MCF 10A (cell line): ENCODE measurements at regions not wholly inside any gene's neighbourhood (a gene's known extent, or its start where the extent isn't known, plus 50 kb on each side); places are given as distances from the start of the nearest gene placed in this dataset.

Experiments used
- BruUV-seq: library from RNA; stranded (reverse); fragments of 400-500 nt; replicated peaks from 2 replicates; lab custom pipeline; 2021; lab: Mats Ljungman, UMichigan
- CTCF ChIA-PET: fragments of 300-600 bp; sonication (Branson Sonifier 250); formaldehyde crosslinking; extraction: SDS; loops from one replicate; lab custom pipeline; 2021; ENCODE audit warnings: antibody characterized with exemption, inconsistent platforms; lab: Yijun Ruan, JAX
- POLR2A ChIA-PET: fragments of 300-600, 350-650 bp; sonication (Branson Sonifier 250); formaldehyde crosslinking; extraction: SDS; loops from one replicate; lab custom pipeline; 2020; ENCODE audit warnings: antibody characterized with exemption, inconsistent platforms; lab: Yijun Ruan, JAX
- DNase-seq: peaks from one replicate; pipeline ENCODE4 v3.0.0-alpha.2; 2018; ENCODE audit not compliant: unreplicated experiment
- H3K27ac Mint-ChIP-seq: one replicate; pipeline ENCODE4 v1.8.0; 2022; ENCODE audit warnings: mild to moderate bottlenecking, low read depth, mixed read lengths; ENCODE audit not compliant: unreplicated experiment
- H3K27me3 Mint-ChIP-seq: one replicate; pipeline ENCODE4 v1.8.0; 2022; ENCODE audit warnings: mixed read lengths; ENCODE audit not compliant: insufficient read depth, unreplicated experiment
- H3K36me3 Mint-ChIP-seq: one replicate; pipeline ENCODE4 v1.8.0; 2022; ENCODE audit warnings: mild to moderate bottlenecking, moderate library complexity, mixed read lengths; ENCODE audit not compliant: insufficient read depth, unreplicated experiment
- H3K4me1 Mint-ChIP-seq: one replicate; pipeline ENCODE4 v1.8.0; 2022; ENCODE audit warnings: mixed read lengths; ENCODE audit not compliant: insufficient read depth, unreplicated experiment
- H3K4me3 Mint-ChIP-seq: one replicate; pipeline ENCODE4 v1.8.0; 2022; ENCODE audit warnings: mild to moderate bottlenecking, moderate library complexity, mixed read lengths; ENCODE audit not compliant: unreplicated experiment
- H3K9me3 Mint-ChIP-seq: one replicate; pipeline ENCODE4 v1.8.0; 2022; ENCODE audit warnings: mixed read lengths; ENCODE audit not compliant: unreplicated experiment
- CTCF ChIP-seq: fragments of 200-600 bp; IDR thresholded peaks from one replicate; pipeline ENCODE4 v1.8.0; 2022; ENCODE audit warnings: antibody characterized with exemption, mild to moderate bottlenecking; ENCODE audit not compliant: unreplicated experiment
- intact Hi-C: fragments of 100-400 bp; cut with micrococcal nuclease; formaldehyde crosslinking; loops from 2 replicates; pipeline ENCODE4 v1.14.1; 2022

- no peak for TF ChIP-seq CTCF
- Mint-ChIP-seq H3K9me3 (no peaks in the 10 kb centered on the region), H3K27ac (no peak overlapping the region), H3K36me3 (peaks cover 5% of the 10 kb centered on the region), H3K27me3 (peaks cover 15% of the 10 kb centered on the region), H3K4me3 (no peak overlapping the region), H3K4me1 (peaks cover 6% of the 10 kb centered on the region)
- ChIA-PET CTCF (interaction anchor here (0.6 kb wide), 1 partner anchor 56 kb away, joined by 4 read pairs; no protein-coding TSS in a partner anchor), POLR2A (no interaction called here)
- intact Hi-C loops: no loop called here
- no peak for DNase-seq
- no TSS peak for BruUV-seq
Observed at GRCh38 chr6:169903122-169903521, 151.7 kb downstream of the ERMARD start.

DNA sequence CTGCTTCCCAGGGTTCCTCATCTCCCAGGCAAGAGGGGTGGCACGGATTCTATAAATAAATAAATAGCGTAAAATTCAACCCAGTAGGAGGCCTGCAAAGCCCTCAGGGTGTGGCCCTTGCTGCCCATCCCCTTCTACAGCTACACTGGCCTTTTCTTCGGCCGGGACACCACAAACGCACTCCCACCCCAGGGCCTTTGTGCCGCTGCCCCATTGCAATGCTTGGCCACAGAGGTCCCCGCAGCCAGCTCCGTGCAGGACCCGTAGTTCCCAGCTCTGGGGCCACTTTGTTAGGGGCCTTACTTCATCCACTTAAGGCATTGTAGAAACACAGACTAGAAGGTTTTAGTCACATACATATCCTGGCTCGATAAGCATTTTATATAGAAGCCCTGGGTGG lies 151.2 kb downstream of the ERMARD start:
- TF ChIP-seq CTCF: no peak
- Mint-ChIP-seq H3K27me3 (peaks cover 10% of the 10 kb centered on the region), H3K36me3 (peaks cover 8% of the 10 kb centered on the region), H3K27ac (no peak overlapping the region), H3K4me3 (no peak overlapping the region), H3K9me3 (no peaks in the 10 kb centered on the region), H3K4me1 (peaks cover 6% of the 10 kb centered on the region)
- no TSS peak for BruUV-seq
- ChIA-PET CTCF (no interaction called here), POLR2A (no interaction called here)
- intact Hi-C loops: no loop called here
- DNase-seq: no peak

GRCh38 chr6:169902070-169902469 lies 150.6 kb downstream of the ERMARD start:
- peaks cover 5% of the 10 kb centered on the region for H3K27me3 Mint-ChIP-seq
- no peak overlapping the region for H3K27ac Mint-ChIP-seq
- ChIA-PET POLR2A (no interaction called here), CTCF (no interaction called here)
- H3K36me3 Mint-ChIP-seq: peaks cover 5% of the 10 kb centered on the region
- intact Hi-C loops: no loop called here
- no peaks in the 10 kb centered on the region for H3K9me3 Mint-ChIP-seq
- no peak for DNase-seq
- BruUV-seq: no TSS peak
- no peak for TF ChIP-seq CTCF
- H3K4me1 Mint-ChIP-seq: peaks cover 6% of the 10 kb centered on the region
- no peak overlapping the region for H3K4me3 Mint-ChIP-seq

DNA sequence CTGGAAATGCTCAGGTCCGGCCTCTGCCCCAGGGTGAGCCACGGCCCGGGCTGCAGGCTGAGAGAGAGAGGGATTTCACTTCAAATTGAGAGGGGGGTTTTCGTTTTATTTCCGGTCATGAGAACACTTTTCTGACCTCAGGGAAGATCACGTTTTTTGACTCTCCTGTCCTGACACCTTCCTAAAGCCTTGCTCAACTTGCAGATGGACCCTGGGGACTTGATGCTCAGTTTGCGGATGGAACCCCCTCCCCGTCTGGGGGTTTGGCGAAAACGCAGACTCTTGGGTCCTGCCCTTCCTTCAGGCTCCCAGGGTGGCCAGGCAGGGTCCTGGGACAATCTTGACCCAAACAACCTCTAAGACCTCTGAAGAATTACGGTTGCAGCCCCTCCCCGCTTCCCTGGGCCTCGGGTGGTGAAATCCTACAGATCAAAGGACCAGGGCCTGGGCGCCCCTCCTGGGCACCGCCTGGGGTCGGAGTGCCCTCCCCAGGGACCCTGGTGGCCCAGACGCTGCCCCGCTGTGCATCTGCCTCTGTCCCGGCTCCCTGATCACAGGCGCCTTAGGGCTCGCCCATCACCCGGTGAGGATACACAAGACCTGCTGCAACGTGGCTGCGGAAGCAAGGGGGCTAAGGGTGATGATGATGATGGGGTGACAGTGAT lies 148.2 kb downstream of the ERMARD start:
- Mint-ChIP-seq H3K4me3 (no peak overlapping the region), H3K36me3 (peaks cover 5% of the 10 kb centered on the region), H3K9me3 (no peaks in the 10 kb centered on the region), H3K4me1 (no peaks in the 10 kb centered on the region), H3K27ac (no peak overlapping the region), H3K27me3 (peaks cover 10% of the 10 kb centered on the region)
- DNase-seq: no peak
- no peak for TF ChIP-seq CTCF
- ChIA-PET CTCF (interaction anchor here (0.7 kb wide), 1 partner anchor 640 kb away, joined by 3 read pairs; no protein-coding TSS in a partner anchor), POLR2A (no interaction called here)
- no TSS peak for BruUV-seq
- intact Hi-C loops: no loop called here
